Panc1 (cell line): ENCODE measurements at regions not wholly inside any gene's neighbourhood (a gene's known extent, or its start where the extent isn't known, plus 50 kb on each side); places are given as distances from the start of the nearest gene placed in this dataset.

Source experiments
- ATAC-seq: fragments of 200-7000 bp; cut with Tn5 transposase; 2 replicates; pipeline ENCODE4 v1.9.1; 2020; ENCODE audit warnings: mild to moderate bottlenecking, moderate library complexity
- BruUV-seq: library from RNA; stranded (reverse); fragments of 400-500 nt; replicated peaks from 2 replicates; lab custom pipeline; 2021; lab: Mats Ljungman, UMichigan
- CTCF ChIA-PET: fragments of 300-600 bp; sonication (Branson Sonifier 250); formaldehyde crosslinking; loops from one replicate; lab custom pipeline; 2022; ENCODE audit warnings: antibody characterized with exemption; lab: Charles Lee
- POLR2A ChIA-PET: fragments of 300-600 bp; sonication (Branson Sonifier 250); formaldehyde crosslinking; loops from one replicate; lab custom pipeline; 2022; ENCODE audit warnings: antibody characterized with exemption; lab: Charles Lee
- DNase-seq: peaks from one replicate; pipeline ENCODE4 v3.0.0-alpha.2; 2010; ENCODE audit warnings: low read depth, low spot score
- H3K27ac ChIP-seq: 2 replicates; pipeline ENCODE4 v1.5.1; 2011; ENCODE audit warnings: mild to moderate bottlenecking, low read length, inconsistent platforms
- H3K27me3 ChIP-seq: fragments of 200-500 bp; sonication (Bioruptor generic); 2 replicates; pipeline ENCODE4 v1.6.0; 2014; ENCODE audit warnings: low read length, inconsistent platforms; ENCODE audit not compliant: control insufficient read depth, insufficient read depth
- H3K36me3 ChIP-seq: fragments of 200-500 bp; sonication (Bioruptor generic); 2 replicates; pipeline ENCODE4 v1.5.1; 2014; ENCODE audit warnings: inconsistent platforms, mild to moderate bottlenecking, low read length, moderate library complexity; ENCODE audit not compliant: control insufficient read depth, insufficient read depth
- H3K4me1 ChIP-seq: 2 replicates; pipeline ENCODE4 v1.5.1; 2011; ENCODE audit warnings: inconsistent platforms, mild to moderate bottlenecking, low read length, moderate library complexity; ENCODE audit not compliant: control insufficient read depth, insufficient read depth
- H3K4me3 ChIP-seq, 2 experiments: 2 replicates each; pipeline ENCODE4 v1.5.1; 2011 to 2012; ENCODE audit warnings: low read depth in 2 of 2, low read length in 2 of 2, mild to moderate bottlenecking in 2 of 2, inconsistent platforms in 1 of 2, moderate library complexity in 1 of 2
- H3K9me3 ChIP-seq: fragments of 200-500 bp; sonication (Bioruptor generic); 2 replicates; pipeline ENCODE4 v1.5.1; 2014; ENCODE audit warnings: low read depth, mild to moderate bottlenecking, inconsistent platforms, low read length, moderate library complexity; ENCODE audit not compliant: control insufficient read depth, insufficient read depth
- POLR2AphosphoS5 ChIP-seq: IDR thresholded peaks from 2 replicates; pipeline ENCODE4 v1.6.1; 2012; ENCODE audit warnings: mild to moderate bottlenecking, low read depth, low read length, moderate library complexity
- SIN3A ChIP-seq: IDR thresholded peaks from 2 replicates; pipeline ENCODE4 v1.6.1; 2012; ENCODE audit warnings: low read depth, mild to moderate bottlenecking, low read length, moderate library complexity, borderline replicate concordance; ENCODE audit not compliant: insufficient read depth
- TCF7L2 ChIP-seq: IDR thresholded peaks from 2 replicates; pipeline ENCODE4 v1.6.1; 2011; ENCODE audit warnings: mild to moderate bottlenecking, low read depth, low read length, inconsistent platforms
- in situ Hi-C: cut with HindIII; loops from 2 replicates; pipeline ENCODE4 v1.10.0; 2016; ENCODE audit warnings: low sequenced_read_pairs, low pct_unique_long_range_greater_than_20kb
- intact Hi-C: fragments of 100-400 bp; cut with micrococcal nuclease; formaldehyde crosslinking; loops from one replicate; pipeline ENCODE4 v1.10.0; 2022; ENCODE audit not compliant: unreplicated experiment
- TF ChIP-seq, protein P1 (sequence below), 2 experiments: IDR thresholded peaks; 2 replicates each; pipeline ENCODE4 v1.6.1; 2011 to 2012; ENCODE audit warnings: low read depth in 2 of 2, control low read depth in 1 of 2, low read length in 1 of 2, mild to moderate bottlenecking in 1 of 2, moderate library complexity in 1 of 2; ENCODE audit not compliant: insufficient read depth in 1 of 2
- TF ChIP-seq, protein P2 (sequence below): fragments of 450-650 bp; IDR thresholded peaks from 2 replicates; pipeline ENCODE4 v1.5.1; 2017; ENCODE audit warnings: mild to moderate bottlenecking

DNA sequence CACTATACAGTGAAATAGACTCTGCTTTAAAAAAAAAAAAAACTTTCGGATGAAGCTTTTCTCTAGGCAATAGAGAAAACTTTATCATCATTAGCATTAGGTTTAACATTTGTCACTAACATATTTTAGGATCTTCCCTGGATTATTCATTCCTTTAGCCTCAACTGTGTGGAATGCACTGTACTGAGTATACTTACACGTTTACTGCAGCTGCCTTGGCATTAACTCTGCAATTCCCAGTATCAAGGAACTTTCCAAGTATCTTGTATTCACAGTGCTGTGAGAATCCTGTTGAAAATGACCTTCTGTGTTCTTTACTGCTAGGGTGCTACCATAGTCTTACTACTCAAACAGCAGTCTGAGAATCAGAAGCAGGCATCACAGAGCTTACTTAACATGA is 328.2 kb upstream of the COL3A1 start:
- Histone ChIP-seq H3K9me3 (no peaks in the 10 kb centered on the region), H3K27me3 (no peaks in the 10 kb centered on the region), H3K4me1 (no peaks in the 10 kb centered on the region), H3K4me3 (no peak overlapping the region), H3K36me3 (no peaks in the 10 kb centered on the region), H3K27ac (no peak overlapping the region)
- POLR2A ChIA-PET = no interaction called here
- ATAC-seq (no peak; the same call in 1 of the 2 replicates), DNase-seq (no peak)
- BruUV-seq = no TSS peak
- TF ChIP-seq, protein P1, sequence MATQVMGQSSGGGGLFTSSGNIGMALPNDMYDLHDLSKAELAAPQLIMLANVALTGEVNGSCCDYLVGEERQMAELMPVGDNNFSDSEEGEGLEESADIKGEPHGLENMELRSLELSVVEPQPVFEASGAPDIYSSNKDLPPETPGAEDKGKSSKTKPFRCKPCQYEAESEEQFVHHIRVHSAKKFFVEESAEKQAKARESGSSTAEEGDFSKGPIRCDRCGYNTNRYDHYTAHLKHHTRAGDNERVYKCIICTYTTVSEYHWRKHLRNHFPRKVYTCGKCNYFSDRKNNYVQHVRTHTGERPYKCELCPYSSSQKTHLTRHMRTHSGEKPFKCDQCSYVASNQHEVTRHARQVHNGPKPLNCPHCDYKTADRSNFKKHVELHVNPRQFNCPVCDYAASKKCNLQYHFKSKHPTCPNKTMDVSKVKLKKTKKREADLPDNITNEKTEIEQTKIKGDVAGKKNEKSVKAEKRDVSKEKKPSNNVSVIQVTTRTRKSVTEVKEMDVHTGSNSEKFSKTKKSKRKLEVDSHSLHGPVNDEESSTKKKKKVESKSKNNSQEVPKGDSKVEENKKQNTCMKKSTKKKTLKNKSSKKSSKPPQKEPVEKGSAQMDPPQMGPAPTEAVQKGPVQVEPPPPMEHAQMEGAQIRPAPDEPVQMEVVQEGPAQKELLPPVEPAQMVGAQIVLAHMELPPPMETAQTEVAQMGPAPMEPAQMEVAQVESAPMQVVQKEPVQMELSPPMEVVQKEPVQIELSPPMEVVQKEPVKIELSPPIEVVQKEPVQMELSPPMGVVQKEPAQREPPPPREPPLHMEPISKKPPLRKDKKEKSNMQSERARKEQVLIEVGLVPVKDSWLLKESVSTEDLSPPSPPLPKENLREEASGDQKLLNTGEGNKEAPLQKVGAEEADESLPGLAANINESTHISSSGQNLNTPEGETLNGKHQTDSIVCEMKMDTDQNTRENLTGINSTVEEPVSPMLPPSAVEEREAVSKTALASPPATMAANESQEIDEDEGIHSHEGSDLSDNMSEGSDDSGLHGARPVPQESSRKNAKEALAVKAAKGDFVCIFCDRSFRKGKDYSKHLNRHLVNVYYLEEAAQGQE (IDR thresholded peaks at IDR 0.05; ENCODE audit: insufficient read depth in 1 of 2, low read depth in 2 of 2, low read length in 1 of 2) = no peak
- TF ChIP-seq, protein P2, sequence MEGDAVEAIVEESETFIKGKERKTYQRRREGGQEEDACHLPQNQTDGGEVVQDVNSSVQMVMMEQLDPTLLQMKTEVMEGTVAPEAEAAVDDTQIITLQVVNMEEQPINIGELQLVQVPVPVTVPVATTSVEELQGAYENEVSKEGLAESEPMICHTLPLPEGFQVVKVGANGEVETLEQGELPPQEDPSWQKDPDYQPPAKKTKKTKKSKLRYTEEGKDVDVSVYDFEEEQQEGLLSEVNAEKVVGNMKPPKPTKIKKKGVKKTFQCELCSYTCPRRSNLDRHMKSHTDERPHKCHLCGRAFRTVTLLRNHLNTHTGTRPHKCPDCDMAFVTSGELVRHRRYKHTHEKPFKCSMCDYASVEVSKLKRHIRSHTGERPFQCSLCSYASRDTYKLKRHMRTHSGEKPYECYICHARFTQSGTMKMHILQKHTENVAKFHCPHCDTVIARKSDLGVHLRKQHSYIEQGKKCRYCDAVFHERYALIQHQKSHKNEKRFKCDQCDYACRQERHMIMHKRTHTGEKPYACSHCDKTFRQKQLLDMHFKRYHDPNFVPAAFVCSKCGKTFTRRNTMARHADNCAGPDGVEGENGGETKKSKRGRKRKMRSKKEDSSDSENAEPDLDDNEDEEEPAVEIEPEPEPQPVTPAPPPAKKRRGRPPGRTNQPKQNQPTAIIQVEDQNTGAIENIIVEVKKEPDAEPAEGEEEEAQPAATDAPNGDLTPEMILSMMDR = no peak
- TF ChIP-seq SIN3A (no peak), POLR2AphosphoS5 (no peak), TCF7L2 (no peak)
- CTCF ChIA-PET = no interaction called here
- intact Hi-C loops (no loop called here), in situ Hi-C loops (no loop called here)

DNA sequence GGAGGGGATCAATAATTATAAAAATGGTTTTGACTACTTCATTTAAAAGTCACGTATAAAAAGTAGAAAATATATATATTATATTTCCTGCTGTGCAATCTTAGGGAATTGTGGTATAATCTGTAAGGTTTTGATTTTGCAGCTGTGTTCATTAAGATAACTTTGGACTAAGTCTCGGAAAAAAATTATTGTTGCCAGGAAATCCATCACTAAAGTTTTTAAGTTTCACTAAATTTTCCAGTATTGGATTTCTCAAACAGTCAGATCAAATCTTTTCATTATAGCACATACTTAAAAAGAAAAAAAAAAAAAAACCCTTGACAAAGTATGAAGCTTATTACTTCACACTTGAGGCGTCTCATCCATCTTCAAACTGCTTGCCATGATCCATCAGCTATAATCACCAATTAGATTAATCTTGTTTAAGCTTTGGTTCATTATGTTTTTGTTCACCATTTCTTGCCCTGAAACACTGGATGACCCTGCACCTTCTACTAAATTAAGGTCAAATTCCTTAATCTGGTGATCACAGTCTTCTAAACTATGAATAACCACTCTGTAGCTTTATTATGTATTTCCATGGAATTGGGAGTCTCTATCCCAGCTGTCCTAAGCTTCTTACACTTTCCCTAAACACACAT is 326.6 kb upstream of the COL3A1 start:
- BruUV-seq = no TSS peak
- no peaks in the 10 kb centered on the region for H3K27me3 ChIP-seq
- H3K36me3 ChIP-seq = no peaks in the 10 kb centered on the region
- ATAC-seq (no peak), DNase-seq (no peak)
- CTCF ChIA-PET = no interaction called here
- H3K27ac ChIP-seq = no peak overlapping the region
- intact Hi-C loops (no loop called here), in situ Hi-C loops (no loop called here)
- H3K9me3 ChIP-seq = no peaks in the 10 kb centered on the region
- POLR2A ChIA-PET = no interaction called here
- no peak for TF ChIP-seq POLR2AphosphoS5
- no peak for TF ChIP-seq SIN3A
- H3K4me3 ChIP-seq = no peak overlapping the region
- no peaks in the 10 kb centered on the region for H3K4me1 ChIP-seq

DNA sequence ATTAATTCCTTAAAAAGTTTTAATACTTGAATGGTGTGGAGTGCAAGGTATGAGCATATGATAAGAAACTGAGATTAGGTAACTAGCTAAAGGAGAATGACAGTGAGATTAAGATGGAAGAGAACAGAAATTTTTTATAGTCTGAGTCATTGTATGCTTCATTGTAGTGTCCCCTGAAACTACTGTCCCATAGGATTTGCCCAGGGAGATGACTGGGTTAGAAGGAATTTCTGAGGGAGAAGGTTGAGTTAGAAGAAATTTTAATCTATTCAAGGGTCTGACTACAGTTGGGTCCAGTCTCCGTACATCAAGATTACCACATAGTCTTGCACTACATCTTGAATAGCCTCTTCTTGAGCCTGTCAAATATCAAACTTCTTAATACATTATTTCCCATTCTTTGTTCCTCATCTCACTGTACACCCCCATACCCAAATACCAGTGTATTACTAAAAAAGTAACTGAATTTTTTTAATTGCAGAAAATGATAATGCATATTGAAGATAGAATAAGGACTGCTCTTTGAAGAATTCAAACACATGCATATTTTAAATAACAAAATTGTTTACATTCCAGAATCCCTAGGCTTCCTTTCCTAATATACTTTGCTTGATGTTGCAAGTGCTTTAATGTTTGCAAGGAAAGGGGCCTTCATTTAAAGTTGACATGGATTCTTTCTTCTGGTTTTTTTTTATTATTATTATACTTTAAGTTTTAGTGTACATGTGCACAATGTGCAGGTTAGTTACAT is 314.3 kb upstream of the COL3A1 start:
- Histone ChIP-seq H3K9me3 (no peaks in the 10 kb centered on the region), H3K27me3 (no peaks in the 10 kb centered on the region), H3K4me1 (no peaks in the 10 kb centered on the region), H3K36me3 (no peaks in the 10 kb centered on the region), H3K27ac (no peak overlapping the region), H3K4me3 (no peak overlapping the region)
- intact Hi-C loops (no loop called here), in situ Hi-C loops (no loop called here)
- ChIA-PET POLR2A (no interaction called here), CTCF (no interaction called here)
- TF ChIP-seq, protein P2 = no peak
- TF ChIP-seq TCF7L2 = no peak
- TF ChIP-seq SIN3A = no peak
- TF ChIP-seq POLR2AphosphoS5 = no peak
- TF ChIP-seq, protein P1 (IDR thresholded peaks at IDR 0.05; ENCODE audit: insufficient read depth in 1 of 2, low read depth in 2 of 2, low read length in 1 of 2) = no peak
- DNase-seq (no peak), ATAC-seq (no peak)
- no TSS peak for BruUV-seq
